ENCODE measurements at regions not wholly inside any gene's neighbourhood (a gene's known extent, or its start where the extent isn't known, plus 50 kb on each side); places are given as distances from the start of the nearest gene placed in this dataset.

DNA sequence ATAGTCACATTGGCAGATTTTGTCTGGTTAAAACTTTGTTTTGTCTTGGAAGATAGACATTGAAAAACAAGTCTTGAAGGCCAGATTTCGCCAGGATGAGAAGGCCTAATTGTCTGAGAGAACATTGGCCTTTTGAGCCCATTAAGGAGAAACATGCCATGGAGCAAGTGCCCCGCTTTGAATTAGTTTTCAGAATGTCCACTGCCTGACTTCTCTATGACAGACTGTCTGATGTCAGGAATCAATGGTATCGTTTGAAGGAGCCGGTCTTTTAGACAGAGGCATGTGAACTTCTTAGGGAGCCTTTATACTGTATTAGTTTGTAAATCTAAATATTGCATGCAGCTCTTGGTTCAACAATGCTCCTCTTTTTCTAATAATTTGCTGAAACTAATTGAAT, 155.9 kb downstream of the DLEU7 start:
- no peak overlapping the region for H3K9ac ChIP-seq
- no peak overlapping the region for H3K27ac ChIP-seq
- peaks cover 4% of the 10 kb centered on the region; the same call in 1 of the 2 replicates for H3K9me3 ChIP-seq
- no peak overlapping the region for H3K4me2 ChIP-seq
- H3K4me1 ChIP-seq: peaks cover 58% of the 10 kb centered on the region
- no peaks in the 10 kb centered on the region for H3K36me3 ChIP-seq
- no peak for TF ChIP-seq Cebpa-rat (IDR thresholded peaks at IDR 0.05)
- no peaks in the 10 kb centered on the region for H4K20me1 ChIP-seq
- no peak overlapping the region for H3K4me3 ChIP-seq
- H3K27me3 ChIP-seq: no peaks in the 10 kb centered on the region

DNA sequence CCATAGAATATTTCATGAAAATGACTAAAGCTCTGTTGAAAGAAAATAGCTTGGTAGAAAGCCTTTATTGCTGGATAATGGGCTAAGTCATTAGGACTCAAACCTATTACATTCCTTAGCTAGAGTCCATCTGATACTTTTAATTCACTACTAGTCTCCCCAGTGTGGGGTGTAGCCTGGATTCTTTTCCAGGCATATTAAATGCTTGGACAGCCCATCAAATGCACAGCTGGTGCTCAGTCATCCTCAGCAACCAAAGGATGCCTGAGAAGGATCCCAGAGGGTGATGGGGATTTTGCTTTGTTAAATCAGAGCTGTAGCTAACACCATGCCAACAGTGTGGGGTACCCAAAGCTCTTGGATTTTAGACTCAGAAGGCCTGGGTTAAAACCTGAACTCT, 153.5 kb downstream of the DLEU7 start:
- H3K4me3 ChIP-seq: no peak overlapping the region
- peaks cover 4% of the 10 kb centered on the region for H3K9me3 ChIP-seq

DNA sequence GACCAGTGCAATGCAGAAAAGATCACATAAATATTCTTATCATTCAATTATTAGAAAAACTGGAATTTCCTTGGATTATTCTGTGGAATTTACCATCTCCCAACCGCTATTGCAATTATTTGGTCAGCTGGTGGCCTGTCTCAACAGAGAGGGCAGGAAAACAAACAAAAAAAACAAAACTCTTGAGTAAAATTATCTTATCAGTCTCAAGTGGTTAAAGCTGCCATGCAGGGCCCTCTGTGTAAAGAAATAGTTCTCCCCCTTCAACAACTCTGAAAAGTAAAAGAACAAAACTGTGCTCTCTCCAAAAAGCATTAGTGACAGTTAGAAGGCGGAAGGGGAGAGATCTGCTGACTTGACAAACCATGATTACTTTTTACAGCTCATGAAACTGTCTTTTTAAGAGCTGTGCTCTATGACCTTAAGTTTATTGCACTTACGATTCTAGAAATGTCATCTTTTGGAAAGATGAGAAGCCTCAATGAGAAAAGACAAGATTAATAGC, 152.3 kb downstream of the DLEU7 start:
- H3K36me3 ChIP-seq: no peaks in the 10 kb centered on the region
- TF ChIP-seq Cebpa-rat (IDR thresholded peaks at IDR 0.05): no peak
- peaks cover 14% of the 10 kb centered on the region for H3K9me3 ChIP-seq
- no peak overlapping the region for H3K4me3 ChIP-seq
- no peaks in the 10 kb centered on the region for H4K20me1 ChIP-seq
- H3K4me2 ChIP-seq: no peak overlapping the region
- H3K4me1 ChIP-seq: peaks cover 26% of the 10 kb centered on the region
- no peaks in the 10 kb centered on the region for H3K27me3 ChIP-seq
- no peak overlapping the region for H3K9ac ChIP-seq
- H3K27ac ChIP-seq: no peak overlapping the region

More for the DNA sequence above, 153.5 kb downstream of the DLEU7 start:
- Histone ChIP-seq H3K4me2 (no peak overlapping the region), H3K4me1 (peaks cover 38% of the 10 kb centered on the region), H4K20me1 (no peaks in the 10 kb centered on the region), H3K27me3 (no peaks in the 10 kb centered on the region), H3K36me3 (no peaks in the 10 kb centered on the region), H3K27ac (no peak overlapping the region), H3K9ac (no peak overlapping the region)
- TF ChIP-seq Cebpa-rat (IDR thresholded peaks at IDR 0.05): no peak

DNA sequence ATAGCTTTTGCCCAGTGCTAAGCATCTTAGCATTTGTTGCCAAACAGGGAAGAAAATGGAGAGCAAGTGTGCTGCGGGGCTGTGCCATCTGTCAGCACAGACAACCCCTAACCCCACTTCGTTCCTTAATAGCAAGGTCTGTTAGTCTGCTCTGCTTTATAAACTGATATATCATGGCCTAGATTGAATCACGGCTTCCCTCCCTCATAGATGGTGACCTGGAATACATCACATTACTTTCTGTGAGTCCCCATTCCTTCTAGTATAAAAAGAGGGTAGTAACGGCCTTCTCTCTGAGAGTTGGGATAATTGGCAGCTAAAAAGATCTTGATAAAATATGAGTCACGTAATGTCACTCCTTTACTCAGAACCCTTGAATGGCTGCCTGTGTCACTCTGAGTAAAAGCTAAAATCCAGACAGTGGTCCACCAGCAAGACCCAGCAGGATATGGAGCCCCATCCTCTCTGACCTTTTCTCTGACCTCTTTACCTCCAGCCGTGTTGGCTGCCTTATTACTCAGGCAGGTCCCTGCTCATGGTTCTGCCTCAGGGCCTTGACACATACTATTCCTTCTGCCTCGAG, 151.7 kb downstream of the DLEU7 start:
- Histone ChIP-seq H3K4me2 (no peak overlapping the region), H3K27ac (no peak overlapping the region)

DNA sequence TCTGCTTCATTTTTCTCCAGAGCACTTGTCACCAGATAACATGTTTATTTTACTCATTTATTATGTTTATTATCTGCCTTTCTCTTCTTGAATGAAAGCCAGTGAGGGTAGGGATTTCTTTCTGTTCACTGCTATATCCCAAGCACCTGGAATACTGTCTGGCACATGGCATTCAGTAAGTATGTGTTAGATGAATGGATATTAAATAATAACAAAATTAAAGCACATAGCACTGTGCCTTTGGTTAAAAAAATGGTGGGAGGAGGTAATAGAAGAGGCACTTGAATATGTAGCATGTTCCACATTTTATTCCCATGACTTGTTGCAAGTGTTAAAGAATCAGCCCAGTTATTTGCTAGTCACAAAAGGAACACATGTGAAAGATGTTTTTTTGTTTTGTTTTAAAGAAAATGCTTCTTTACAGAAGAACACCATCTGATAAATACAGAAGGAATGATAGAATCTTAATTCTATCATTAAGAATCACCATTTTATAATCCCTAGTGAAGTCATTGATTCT, 151.0 kb downstream of the DLEU7 start:
- no peaks in the 10 kb centered on the region for H4K20me1 ChIP-seq
- peaks cover 15% of the 10 kb centered on the region for H3K4me1 ChIP-seq
- no peak for TF ChIP-seq Cebpa-rat (IDR thresholded peaks at IDR 0.05)
- no peak overlapping the region for H3K4me2 ChIP-seq
- H3K9ac ChIP-seq: no peak overlapping the region
- peaks cover 23% of the 10 kb centered on the region for H3K9me3 ChIP-seq
- no peak overlapping the region for H3K4me3 ChIP-seq
- H3K36me3 ChIP-seq: no peaks in the 10 kb centered on the region
- H3K27me3 ChIP-seq: no peaks in the 10 kb centered on the region
- no peak overlapping the region for H3K27ac ChIP-seq

More for the DNA sequence above, 151.7 kb downstream of the DLEU7 start:
- H3K9ac ChIP-seq: no peak overlapping the region
- H3K9me3 ChIP-seq: peaks cover 20% of the 10 kb centered on the region
- no peaks in the 10 kb centered on the region for H4K20me1 ChIP-seq
- no peak overlapping the region for H3K4me3 ChIP-seq
- H3K36me3 ChIP-seq: no peaks in the 10 kb centered on the region
- H3K27me3 ChIP-seq: no peaks in the 10 kb centered on the region
- TF ChIP-seq Cebpa-rat (IDR thresholded peaks at IDR 0.05): no peak
- peaks cover 21% of the 10 kb centered on the region for H3K4me1 ChIP-seq

DNA sequence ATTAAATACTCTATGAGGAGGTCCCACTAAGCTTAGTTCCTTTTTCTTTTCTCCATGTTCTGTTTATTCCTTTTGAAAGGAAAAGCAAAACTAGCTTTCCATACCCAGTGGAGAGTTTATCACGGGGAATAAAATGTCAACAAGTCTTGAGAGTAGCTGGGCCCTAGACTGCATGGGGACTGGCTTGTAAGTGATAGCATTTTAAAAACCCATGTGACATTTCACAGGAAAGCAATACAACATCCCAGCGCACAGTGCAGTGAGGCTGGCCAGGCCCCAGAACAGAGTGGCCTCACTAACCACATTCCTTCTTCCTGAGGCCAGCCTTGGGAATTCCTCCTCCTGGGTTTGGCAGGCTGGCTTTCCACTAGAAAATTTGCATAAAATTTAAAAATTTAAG, 149.8 kb downstream of the DLEU7 start:
- Histone ChIP-seq H3K9me3 (peaks cover 23% of the 10 kb centered on the region), H3K27me3 (no peaks in the 10 kb centered on the region), H4K20me1 (no peaks in the 10 kb centered on the region), H3K4me1 (peaks cover 15% of the 10 kb centered on the region), H3K4me2 (no peak overlapping the region), H3K36me3 (no peaks in the 10 kb centered on the region), H3K27ac (no peak overlapping the region), H3K9ac (no peak overlapping the region), H3K4me3 (no peak overlapping the region)
- no peak for TF ChIP-seq Cebpa-rat (IDR thresholded peaks at IDR 0.05)

DNA sequence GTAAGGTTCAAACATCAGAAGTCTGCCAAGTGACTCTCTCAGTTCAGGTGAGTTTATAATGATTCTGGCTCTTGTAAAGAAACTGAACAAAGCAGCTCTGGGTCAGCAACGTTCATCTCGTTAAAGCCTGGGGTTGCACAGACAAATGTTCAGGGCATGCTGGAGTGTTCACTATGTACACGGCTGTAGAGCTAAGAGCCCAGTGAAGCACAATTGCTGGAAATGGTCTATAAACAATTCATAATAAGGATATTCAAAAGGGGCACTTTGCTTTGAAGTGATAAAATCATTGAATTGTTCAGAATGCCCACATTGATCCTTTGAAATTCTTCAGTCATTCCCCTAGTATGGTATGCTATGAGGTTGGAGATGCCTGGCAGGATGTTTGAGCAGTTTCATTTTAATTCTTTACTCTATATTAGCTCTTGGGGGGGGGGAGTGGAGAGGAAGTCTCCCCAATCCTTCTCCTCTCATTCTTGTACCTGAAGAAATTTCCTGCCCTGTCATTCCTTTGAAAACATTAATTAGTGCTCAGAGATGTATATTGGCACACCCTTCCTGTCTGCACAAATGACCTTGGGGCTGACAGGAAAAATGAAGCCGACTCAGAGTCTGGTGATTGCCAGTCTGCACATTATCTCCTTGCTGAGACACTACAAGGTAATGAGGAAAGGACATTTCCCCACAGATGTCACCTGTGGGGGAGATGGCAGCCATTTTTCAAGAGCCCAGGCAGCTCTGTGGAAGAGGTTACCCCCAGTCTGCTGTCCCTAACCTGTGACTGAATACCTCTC, 145.5 kb downstream of the DLEU7 start:
- Histone ChIP-seq H3K27me3 (no peaks in the 10 kb centered on the region), H3K9ac (no peak overlapping the region), H4K20me1 (no peaks in the 10 kb centered on the region), H3K4me2 (no peak overlapping the region), H3K4me3 (no peak overlapping the region), H3K27ac (no peak overlapping the region), H3K4me1 (peaks cover 25% of the 10 kb centered on the region), H3K36me3 (no peaks in the 10 kb centered on the region), H3K9me3 (peaks cover 23% of the 10 kb centered on the region)
- TF ChIP-seq Cebpa-rat (IDR thresholded peaks at IDR 0.05): no peak

DNA sequence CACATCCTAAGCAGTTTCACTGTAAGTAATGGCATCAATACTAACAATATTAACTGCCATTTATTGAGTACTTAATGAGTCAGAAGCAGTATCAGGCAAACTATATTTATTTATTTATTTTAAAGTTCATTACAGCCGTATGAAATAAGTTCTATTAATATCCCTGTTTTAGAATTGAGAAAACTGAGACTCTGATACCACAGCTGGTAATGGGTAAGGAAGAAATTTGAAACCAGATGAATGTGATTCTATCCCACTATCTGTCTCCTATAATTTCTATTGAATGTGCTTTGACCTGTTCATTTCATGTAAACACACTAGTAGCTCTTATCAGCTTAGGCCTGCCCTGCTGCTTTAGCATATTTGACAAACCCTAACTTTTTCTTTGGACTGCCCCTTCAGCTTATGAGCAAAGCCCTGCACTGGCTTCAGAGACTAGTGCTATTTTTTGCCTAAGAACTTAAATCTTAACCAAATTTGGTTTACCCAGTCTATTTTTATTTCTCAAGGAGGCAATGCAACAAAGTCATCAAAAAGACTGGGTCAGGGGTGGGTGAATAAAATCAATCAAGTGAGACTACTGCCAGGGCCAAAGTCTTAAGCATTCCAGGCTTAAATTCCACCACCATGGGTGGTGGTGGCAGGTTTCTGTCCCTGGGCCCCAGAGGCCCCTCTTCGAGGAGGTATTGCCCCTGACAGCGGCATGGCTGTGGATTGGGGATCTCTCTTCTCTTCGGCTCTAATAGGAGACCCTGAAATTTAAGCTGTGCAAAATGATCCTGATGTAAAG, 143.4 kb downstream of the DLEU7 start:
- no peak for TF ChIP-seq Cebpa-rat (IDR thresholded peaks at IDR 0.05)
- H3K9ac ChIP-seq: no peak overlapping the region
- H3K4me2 ChIP-seq: peak overlapping the region; percentile 63
- no peaks in the 10 kb centered on the region for H4K20me1 ChIP-seq
- peaks cover 23% of the 10 kb centered on the region for H3K9me3 ChIP-seq
- H3K27me3 ChIP-seq: no peaks in the 10 kb centered on the region
- H3K36me3 ChIP-seq: no peaks in the 10 kb centered on the region
- H3K27ac ChIP-seq: peak overlapping the region; percentile 44
- no peak overlapping the region for H3K4me3 ChIP-seq
- H3K4me1 ChIP-seq: peaks cover 19% of the 10 kb centered on the region

DNA sequence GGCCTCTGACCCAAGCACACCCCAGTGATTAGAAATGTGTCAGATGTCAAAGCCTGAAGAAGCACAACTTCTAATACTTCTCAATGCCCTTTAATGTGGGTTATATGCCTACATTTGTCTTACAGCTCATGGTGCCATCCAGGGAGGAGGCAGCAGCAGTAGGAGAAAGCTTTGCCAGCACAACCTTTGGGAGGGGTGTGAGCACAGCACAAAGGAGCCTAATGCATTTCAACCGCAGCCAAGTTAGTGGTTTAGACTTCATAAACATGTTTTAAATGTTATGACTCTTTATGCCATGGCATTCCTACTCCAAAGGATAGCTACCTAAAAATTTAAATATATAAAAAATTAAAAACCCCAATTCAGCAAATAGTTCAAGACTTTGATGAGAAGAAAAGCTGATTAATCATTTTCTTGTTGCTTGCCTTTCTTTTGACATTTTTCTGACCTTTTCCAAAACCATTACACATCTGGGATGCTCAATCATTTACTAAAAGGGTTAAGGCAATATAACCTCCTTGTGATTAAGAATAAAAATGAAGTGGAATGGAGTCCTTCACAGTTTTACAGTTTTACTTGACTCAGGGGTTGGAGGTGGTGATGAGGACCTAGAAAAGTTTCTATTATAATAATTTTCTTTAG, 142.7 kb downstream of the DLEU7 start:
- Histone ChIP-seq H4K20me1 (no peaks in the 10 kb centered on the region), H3K4me3 (no peak overlapping the region), H3K9ac (no peak overlapping the region), H3K4me1 (peaks cover 19% of the 10 kb centered on the region), H3K9me3 (peaks cover 17% of the 10 kb centered on the region), H3K36me3 (no peaks in the 10 kb centered on the region), H3K27ac (peak overlapping the region; percentile 44), H3K4me2 (peak overlapping the region; percentile 63), H3K27me3 (no peaks in the 10 kb centered on the region)
- TF ChIP-seq Cebpa-rat (IDR thresholded peaks at IDR 0.05): no peak

All from BLaER1 (cell line).